Posterior vena cava (tissue), 2 donors: ENCODE measurements at regions not wholly inside any gene's neighbourhood (a gene's known extent, or its start where the extent isn't known, plus 50 kb on each side); places are given as distances from the start of the nearest gene placed in this dataset.

Source experiments
- DNase-seq: peaks from one replicate; pipeline ENCODE4 v3.0.0-alpha.2; 2020; ENCODE audit warnings: low spot score
- intact Hi-C, 2 donors: fragments of 100-400 bp; cut with DNase I; formaldehyde crosslinking; loops; one replicate each; pipeline versions ENCODE4 v1.14.1 to v1.14.2; 2022 to 2023
- donor health status: DM: yes; HTN: yes; CAD: no.
- donor health status: DM: yes; HTN: yes; CAD: no.

- intact Hi-C loops: no loop called here
- no peak for DNase-seq
Observed at GRCh38 chr12:127903146-127903545, 363.8 kb upstream of the TMEM132C start.

GRCh38 chr12:127909041-127909440 is 357.9 kb upstream of the TMEM132C start:
- no peak for DNase-seq
- intact Hi-C loops: no loop called here

DNA sequence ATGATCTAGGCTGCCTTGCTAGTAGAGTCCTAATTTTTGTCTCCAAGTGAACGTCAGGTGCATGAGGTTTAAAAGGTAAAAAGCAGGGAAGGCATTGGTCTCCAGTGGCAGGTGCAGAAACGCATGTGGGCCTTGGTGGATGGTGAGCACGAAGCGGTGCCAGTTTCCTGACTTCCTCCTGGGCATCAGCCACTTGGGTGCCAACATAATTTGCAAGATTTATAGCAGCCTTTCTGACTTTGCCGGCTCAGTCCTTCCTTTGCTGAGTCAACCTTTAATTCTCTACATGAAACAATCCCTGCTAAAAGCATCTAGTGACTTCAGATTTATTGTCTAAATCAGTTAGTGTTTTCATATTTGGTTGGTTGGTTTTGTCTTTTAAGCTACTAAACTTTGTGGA is 355.7 kb upstream of the TMEM132C start:
- intact Hi-C loops: no loop called here
- no peak for DNase-seq

DNA sequence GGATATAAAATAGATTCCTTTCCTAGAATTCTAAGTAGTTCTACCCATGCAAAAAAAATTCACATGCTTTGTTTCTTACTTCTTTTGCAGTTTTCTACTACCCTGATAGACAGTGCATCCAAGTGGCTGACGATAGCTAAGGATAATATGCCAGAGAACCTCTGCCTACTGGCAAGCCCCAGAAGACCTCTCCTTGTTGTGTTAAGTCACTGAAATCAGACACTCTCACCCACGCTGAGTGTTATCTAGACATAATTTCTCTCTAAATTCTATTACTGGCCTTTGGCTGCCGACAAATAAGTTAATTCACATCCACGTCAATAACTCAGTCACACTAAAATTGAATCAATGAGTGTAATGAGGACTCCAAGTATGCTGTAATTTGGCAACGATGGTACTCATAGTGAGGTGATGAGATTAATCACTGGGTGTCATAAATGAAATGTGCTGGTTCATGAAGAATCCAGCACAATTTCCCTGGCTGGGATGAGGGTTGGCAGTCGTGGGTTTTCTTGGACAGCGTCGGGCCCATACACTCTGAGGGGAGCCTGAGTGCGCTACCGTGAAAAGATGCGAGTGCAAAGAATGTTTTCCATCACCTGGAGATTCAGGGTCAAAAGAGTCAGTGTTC is 354.8 kb upstream of the TMEM132C start:
- intact Hi-C loops: no loop called here
- DNase-seq: no peak

GRCh38 chr12:127923501-127923900 is 343.5 kb upstream of the TMEM132C start:
- no peak for DNase-seq
- intact Hi-C loops: no loop called here

DNA sequence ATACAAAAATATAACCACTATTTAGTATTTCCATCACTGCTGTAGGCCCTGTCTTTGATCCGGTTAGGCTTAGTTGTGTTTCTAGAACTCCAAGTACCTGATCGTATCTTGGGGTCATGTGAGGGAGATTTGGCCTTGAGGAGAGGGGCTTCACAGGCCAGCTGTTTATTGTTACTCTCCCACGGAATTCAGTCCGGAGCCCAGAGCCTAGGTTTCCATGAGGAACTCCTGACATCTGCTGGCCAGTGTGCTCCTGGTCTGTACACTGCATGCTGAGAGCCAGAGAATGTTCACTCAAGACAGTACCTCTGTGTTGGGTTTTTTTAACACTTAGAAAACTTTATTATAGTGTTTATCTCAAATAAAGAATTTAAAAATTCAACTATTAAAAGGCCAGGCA is 341.0 kb upstream of the TMEM132C start:
- intact Hi-C loops: no loop called here

DNA sequence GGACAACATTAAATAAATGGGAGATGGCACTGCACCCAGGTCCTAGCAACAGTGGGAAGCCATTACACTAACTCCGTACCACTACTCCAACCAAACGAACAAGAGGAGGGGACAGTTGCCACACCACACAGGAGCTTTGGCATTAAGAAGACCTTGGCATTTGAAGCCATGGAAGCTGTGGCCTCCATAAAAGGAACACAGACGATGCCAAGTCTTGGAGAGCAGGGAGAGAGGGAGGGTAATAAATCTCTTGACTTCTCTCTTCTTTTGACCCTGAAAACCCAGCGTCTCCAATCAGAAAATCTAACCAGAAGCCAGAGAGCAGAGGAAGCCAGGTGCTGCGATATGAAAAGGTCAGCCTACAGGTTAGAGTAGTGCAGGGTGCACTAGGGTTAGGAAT is 338.8 kb upstream of the TMEM132C start:
- intact Hi-C loops: no loop called here
- no peak for DNase-seq

More for the DNA sequence above, 341.0 kb upstream of the TMEM132C start:
- DNase-seq: no peak

DNA sequence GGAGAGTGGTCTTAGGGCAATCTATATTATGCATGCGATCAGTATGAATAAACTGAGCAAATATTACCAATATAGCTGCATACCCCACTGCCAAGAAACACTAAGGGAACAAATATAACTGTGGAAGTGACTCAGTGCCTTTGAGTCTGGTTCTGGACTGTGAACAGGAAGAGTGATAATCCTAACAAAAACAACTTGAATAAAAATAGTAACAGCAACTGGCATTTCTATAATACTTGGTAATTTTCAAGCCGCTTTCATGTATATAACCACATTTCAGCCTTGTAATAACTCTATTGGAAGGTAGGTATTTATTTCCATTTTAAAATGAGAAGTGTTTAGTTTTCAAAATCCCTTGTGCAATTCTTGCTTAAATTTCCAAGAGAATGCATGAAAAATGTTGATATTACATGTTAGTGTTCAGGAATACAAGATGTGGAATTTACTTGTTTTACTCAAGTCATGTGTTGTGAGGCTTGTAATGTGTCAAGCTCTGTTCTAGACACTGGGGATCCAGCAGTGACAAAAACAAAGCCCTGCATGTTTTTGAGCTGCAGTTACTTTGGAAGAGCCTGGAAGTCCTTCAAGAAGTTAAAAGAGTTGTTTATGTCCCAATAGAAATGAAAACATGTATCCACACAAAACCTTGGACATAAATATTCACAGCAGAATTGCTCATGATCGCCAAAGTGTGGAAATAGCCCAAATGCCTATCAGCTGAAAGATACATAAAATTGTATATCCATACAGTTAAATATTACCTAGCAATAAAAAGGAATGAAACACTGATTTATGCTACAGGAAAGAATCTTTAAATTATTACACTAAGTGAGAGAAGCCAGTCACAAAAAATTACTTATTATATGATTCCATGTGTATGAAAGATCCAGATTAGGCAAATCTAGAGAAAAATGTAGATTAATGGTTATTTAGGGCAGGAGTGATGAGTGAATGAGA is 338.1 kb upstream of the TMEM132C start:
- intact Hi-C loops: no loop called here
- no peak for DNase-seq

GRCh38 chr12:127930122-127930521 is 336.8 kb upstream of the TMEM132C start:
- intact Hi-C loops: no loop called here
- DNase-seq: no peak

- intact Hi-C loops: no loop called here
- DNase-seq: no peak
Observed at GRCh38 chr12:127934409-127934808, 332.6 kb upstream of the TMEM132C start.

DNA sequence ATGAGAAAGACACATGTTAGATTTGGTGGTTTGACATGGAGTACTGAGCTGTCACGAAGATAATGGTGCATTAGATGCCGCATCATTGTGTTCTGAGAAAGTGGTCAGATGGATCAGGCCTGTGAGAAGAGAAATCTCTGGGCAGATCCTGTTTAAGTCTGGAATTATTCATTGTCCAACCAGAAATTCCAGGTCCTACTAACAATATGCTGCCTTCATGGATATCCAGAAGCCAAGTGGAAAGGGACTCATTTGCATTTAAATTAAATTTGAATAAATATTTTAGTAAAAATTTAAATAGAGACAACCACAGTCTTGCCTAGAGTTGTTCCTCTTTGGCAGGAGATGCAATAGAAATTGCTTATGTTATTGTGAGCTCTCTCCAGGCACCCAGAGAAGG is 330.5 kb upstream of the TMEM132C start:
- no peak for DNase-seq

GRCh38 chr12:127941332-127941731 is 325.6 kb upstream of the TMEM132C start:
- intact Hi-C loops: no loop called here
- DNase-seq: no peak

More for the DNA sequence above, 330.5 kb upstream of the TMEM132C start:
- intact Hi-C loops: no loop called here

GRCh38 chr12:127942981-127943380 is 324.0 kb upstream of the TMEM132C start:
- DNase-seq: no peak
- intact Hi-C loops: no loop called here

DNA sequence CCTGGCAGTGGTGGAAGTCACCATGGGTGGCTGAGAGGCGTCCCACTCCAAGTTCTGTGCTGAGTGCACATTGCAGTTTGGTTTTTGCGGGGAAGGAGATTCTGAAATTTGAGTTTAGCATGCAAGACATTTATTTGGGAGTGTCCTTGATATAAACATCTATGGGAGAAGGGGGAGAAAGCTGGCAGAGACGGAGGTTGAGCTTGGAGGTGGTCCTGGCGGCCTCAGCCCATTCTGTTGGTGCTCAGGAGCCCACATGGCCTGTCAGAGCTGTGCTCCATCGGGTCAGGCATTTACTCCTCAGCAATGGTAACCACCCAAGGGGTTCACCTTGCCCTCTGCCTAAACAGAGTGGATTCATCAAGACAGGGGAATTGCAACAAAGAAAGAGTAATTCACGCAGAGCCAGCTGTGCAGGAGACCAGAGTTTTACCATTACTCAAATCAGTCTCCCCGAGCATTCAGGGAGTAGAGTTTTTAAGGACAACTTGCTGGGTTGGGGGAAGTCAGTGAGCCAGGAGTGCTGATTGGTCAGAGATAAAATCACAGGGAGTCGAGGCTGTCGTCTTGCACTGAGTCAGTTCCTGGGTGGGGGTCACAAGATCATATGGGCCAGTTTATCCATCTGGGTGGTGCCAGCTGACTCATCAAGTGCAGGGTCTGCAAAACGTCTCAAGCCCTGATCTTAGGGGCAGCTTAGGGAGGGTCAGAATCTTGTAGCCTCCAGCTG is 323.3 kb upstream of the TMEM132C start:
- intact Hi-C loops: no loop called here

GRCh38 chr12:127944211-127944899 is 322.6 kb upstream of the TMEM132C start:
- DNase-seq: no peak
- intact Hi-C loops: no loop called here

More for the DNA sequence above, 323.3 kb upstream of the TMEM132C start:
- no peak for DNase-seq

DNA sequence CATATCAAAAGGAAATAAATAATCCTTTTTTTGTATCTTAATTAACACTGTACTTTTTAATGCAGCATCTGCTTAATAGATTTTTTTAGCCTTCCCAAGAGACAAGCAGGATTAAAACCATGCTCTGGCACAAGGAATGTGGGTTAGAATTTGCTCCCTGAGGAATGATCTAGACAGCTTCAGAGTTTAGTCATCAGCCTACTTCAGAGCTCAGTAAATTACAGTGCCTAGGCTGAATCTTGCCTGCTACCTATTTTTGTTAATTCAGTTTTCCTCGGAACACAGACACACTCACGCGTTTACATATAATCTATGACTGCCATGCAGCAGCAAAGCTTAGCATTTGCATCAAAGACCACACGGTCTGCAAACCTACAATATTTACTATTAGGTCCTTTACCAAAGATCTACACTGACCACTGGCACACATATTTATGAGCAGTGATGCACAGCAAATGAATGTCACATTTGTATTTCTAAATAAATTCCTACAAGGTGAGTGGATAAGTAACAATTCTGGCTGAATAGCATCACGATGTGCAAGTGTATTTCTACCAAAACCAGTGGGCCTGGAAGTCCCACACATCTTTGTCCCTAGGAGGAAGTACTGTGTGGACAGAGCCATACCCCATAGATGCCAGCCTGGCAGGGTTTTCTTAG is 309.8 kb upstream of the TMEM132C start:
- intact Hi-C loops: no loop called here
- DNase-seq: no peak

DNA sequence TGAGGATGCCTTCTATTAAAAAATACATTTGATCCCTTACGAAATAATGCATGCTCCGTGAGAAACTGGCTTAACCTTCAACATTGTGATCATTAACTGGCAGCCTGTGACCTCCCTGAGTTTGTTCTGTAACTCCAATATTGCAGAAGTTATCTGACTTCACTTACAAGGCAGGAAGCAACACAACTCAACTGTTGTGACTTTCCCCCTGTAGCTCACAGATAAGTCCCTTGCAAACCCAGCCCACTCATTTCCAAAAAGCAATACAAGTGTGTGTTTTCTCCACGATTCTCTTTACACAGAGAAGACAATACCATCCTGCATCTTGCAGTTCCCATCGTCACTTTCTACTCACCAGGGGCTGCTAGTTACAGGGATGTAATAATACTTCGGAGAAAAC is 304.7 kb upstream of the TMEM132C start:
- intact Hi-C loops: no loop called here

DNA sequence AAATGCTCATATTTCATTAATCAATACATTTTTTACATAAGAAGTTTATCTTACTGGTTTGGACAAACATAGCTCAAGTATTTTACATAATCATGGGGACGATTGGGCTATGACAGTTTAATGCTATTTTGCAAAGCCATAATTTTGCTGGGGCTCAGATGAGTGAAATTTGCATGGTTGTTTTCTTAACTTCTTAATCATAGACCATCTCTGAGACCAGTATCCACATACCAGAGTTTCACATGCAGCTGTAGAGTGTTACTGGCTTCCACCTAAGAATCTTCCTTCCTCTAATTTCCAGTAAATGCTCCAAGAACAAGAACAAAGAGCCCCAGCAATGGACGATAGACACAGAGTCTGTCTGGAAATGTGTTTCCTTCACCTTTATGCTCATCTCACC is 303.0 kb upstream of the TMEM132C start:
- no peak for DNase-seq
- intact Hi-C loops: no loop called here

More for the DNA sequence above, 304.7 kb upstream of the TMEM132C start:
- DNase-seq: no peak

GRCh38 chr12:127964717-127965116 is 302.3 kb upstream of the TMEM132C start:
- no peak for DNase-seq
- intact Hi-C loops: no loop called here
